ENCODE measurements at regions not wholly inside any gene's neighbourhood (a gene's known extent, or its start where the extent isn't known, plus 50 kb on each side); places are given as distances from the start of the nearest gene placed in this dataset.
"Not testable (repeated sequence)": the region's sequence is repeated elsewhere in the genome, so short reads cannot be mapped to it uniquely, and the experiment has no call there.

GRCh38 chr1:95797761-95798160, 563.8 kb downstream of the RWDD3 start:
- DNase-seq = not testable (repeated sequence)

- DNase-seq = no peak
These were observed 572.2 kb downstream of the RWDD3 start for GRCh38 chr1:95806171-95806570.

GRCh38 chr1:95809391-95809790, 575.4 kb downstream of the RWDD3 start:
- no peak for DNase-seq

GRCh38 chr1:95815511-95815910, 581.5 kb downstream of the RWDD3 start:
- DNase-seq = no peak

- no peak for DNase-seq
These were observed 595.5 kb downstream of the RWDD3 start for GRCh38 chr1:95829556-95829955.

- no peak for DNase-seq
These were observed 598.4 kb downstream of the RWDD3 start for GRCh38 chr1:95832370-95832769.

GRCh38 chr1:95849439-95849838, 615.4 kb downstream of the RWDD3 start:
- DNase-seq = no peak

GRCh38 chr1:95850165-95850649, 616.2 kb downstream of the RWDD3 start:
- DNase-seq = no peak

GRCh38 chr1:95850763-95851162, 616.8 kb downstream of the RWDD3 start:
- no peak for DNase-seq

GRCh38 chr1:95852483-95853070, 618.6 kb downstream of the RWDD3 start:
- DNase-seq = no peak

GRCh38 chr1:95854457-95854856, 620.4 kb downstream of the RWDD3 start:
- no peak for DNase-seq

GRCh38 chr1:95863086-95863485, 629.1 kb downstream of the RWDD3 start:
- DNase-seq = no peak

- no peak for DNase-seq
These were observed 631.8 kb downstream of the RWDD3 start for GRCh38 chr1:95865769-95866168.

GRCh38 chr1:95876276-95876675, 642.3 kb downstream of the RWDD3 start:
- DNase-seq = no peak

GRCh38 chr1:95879498-95880050, 645.6 kb downstream of the RWDD3 start:
- DNase-seq = no peak

GRCh38 chr1:95888941-95889390, 655.0 kb downstream of the RWDD3 start:
- DNase-seq = no peak

- DNase-seq = no peak
These were observed 655.4 kb downstream of the RWDD3 start for GRCh38 chr1:95889400-95889799.

GRCh38 chr1:95893921-95894320, 659.9 kb downstream of the RWDD3 start:
- DNase-seq = no peak

GRCh38 chr1:95903060-95903459, 669.0 kb downstream of the RWDD3 start:
- DNase-seq = no peak

GRCh38 chr1:95905818-95906395, 671.9 kb downstream of the RWDD3 start:
- DNase-seq = no peak

- not testable (repeated sequence) for DNase-seq
These were observed 677.7 kb downstream of the RWDD3 start for GRCh38 chr1:95911739-95912138.

- DNase-seq = peak; percentile 3
These were observed 682.6 kb downstream of the RWDD3 start for GRCh38 chr1:95916616-95917015.

GRCh38 chr1:95924684-95925083, 690.7 kb downstream of the RWDD3 start:
- DNase-seq = no peak

GRCh38 chr1:95926331-95926730, 692.3 kb downstream of the RWDD3 start:
- DNase-seq = no peak

- DNase-seq = no peak
These were observed 693.1 kb downstream of the RWDD3 start for GRCh38 chr1:95927061-95927460.
